Endothelial cell of umbilical vein (primary cell): ENCODE measurements at regions not wholly inside any gene's neighbourhood (a gene's known extent, or its start where the extent isn't known, plus 50 kb on each side); places are given as distances from the start of the nearest gene placed in this dataset.

Experiments used
- BruUV-seq: library from RNA; stranded (reverse); fragments of 400-500 nt; replicated peaks from 2 replicates; lab custom pipeline; 2021; lab: Mats Ljungman, UMichigan
- CTCF ChIA-PET: fragments of 300-600, 350-600 bp; sonication (Branson Sonifier 250); formaldehyde crosslinking; loops from one replicate; lab custom pipeline; 2021; ENCODE audit warnings: antibody characterized with exemption, inconsistent platforms; lab: Charles Lee
- POLR2A ChIA-PET: fragments of 300-600, 350-600 bp; sonication (Branson Sonifier 250); formaldehyde crosslinking; loops from one replicate; lab custom pipeline; 2021; ENCODE audit warnings: antibody characterized with exemption, inconsistent platforms; lab: Charles Lee
- DNase-seq: peaks from one replicate; pipeline ENCODE4 v3.0.0-alpha.2; 2011; ENCODE audit warnings: low read depth, low spot score
- FAIRE-seq: peaks from 2 replicates; lab custom pipeline; 2011; peaks lifted over from hg19 to GRCh38; lab: Jason Lieb, UNC
- H2AFZ ChIP-seq: 2 replicates; pipeline ENCODE4 v1.6.0; 2012; ENCODE audit warnings: low read depth, low read length, control low read depth, inconsistent platforms
- H3K27ac ChIP-seq: 2 replicates; pipeline ENCODE4 v1.5.1; 2011; ENCODE audit warnings: low read depth, mild to moderate bottlenecking, control low read depth, low read length, moderate library complexity; ENCODE audit not compliant: insufficient read depth
- H3K27me3 ChIP-seq, 2 experiments: 2 replicates each; pipeline versions ENCODE4 v1.6.0 to v1.6.1; 2011; ENCODE audit warnings: low read length in 2 of 2, mixed read lengths in 1 of 2; ENCODE audit not compliant: control insufficient read depth in 2 of 2, insufficient read depth in 2 of 2
- H3K36me3 ChIP-seq, 2 experiments: 2 replicates in 1 of 2; 3 replicates in 1 of 2; pipeline ENCODE4 v1.5.1; 2011; ENCODE audit warnings: low read length in 2 of 2, mild to moderate bottlenecking in 1 of 2, moderate library complexity in 1 of 2; ENCODE audit not compliant: control insufficient read depth in 2 of 2, insufficient read depth in 2 of 2; ENCODE audit errors: extremely low read depth in 1 of 2
- H3K4me1 ChIP-seq: 3 replicates; pipeline ENCODE4 v1.5.1; 2011; ENCODE audit warnings: mild to moderate bottlenecking, low read length; ENCODE audit not compliant: control insufficient read depth, insufficient read depth; ENCODE audit errors: extremely low read depth
- H3K4me2 ChIP-seq: 2 replicates; pipeline ENCODE4 v1.6.1; 2011; ENCODE audit warnings: low read length, control low read depth, mixed read lengths; ENCODE audit not compliant: insufficient read depth
- H3K4me3 ChIP-seq, 3 experiments: fragments of 200-600 bp in 1 of 3; sonication (generic), shearing (Covaris generic) in 1 of 3; replicated peaks in 1 of 3; 2 replicates each; pipeline ENCODE4 v1.5.1; 2011 to 2016; ENCODE audit warnings: control low read depth in 3 of 3, low read length in 3 of 3, mild to moderate bottlenecking in 2 of 3, inconsistent platforms in 1 of 3, low read depth in 1 of 3, moderate library complexity in 1 of 3; ENCODE audit not compliant: insufficient read depth in 1 of 3
- H3K79me2 ChIP-seq: 2 replicates; pipeline ENCODE4 v1.6.0; 2012; ENCODE audit warnings: low read length, inconsistent platforms; ENCODE audit not compliant: control insufficient read depth, insufficient read depth
- H3K9ac ChIP-seq: replicated peaks from 2 replicates; pipeline ENCODE3; 2011; ENCODE audit warnings: low read length, control low read depth; ENCODE audit not compliant: insufficient read depth; ENCODE audit errors: extremely low read depth
- H3K9me1 ChIP-seq: replicated peaks from 3 replicates; pipeline ENCODE4 v1.6.0; 2011; ENCODE audit warnings: mild to moderate bottlenecking, low read length; ENCODE audit not compliant: control insufficient read depth, insufficient read depth; ENCODE audit errors: extremely low read depth
- H3K9me3 ChIP-seq: replicated peaks from 2 replicates; pipeline ENCODE4 v1.5.1; 2012; ENCODE audit warnings: low read length, inconsistent platforms; ENCODE audit not compliant: control insufficient read depth, insufficient read depth
- H4K20me1 ChIP-seq: replicated peaks from 2 replicates; pipeline ENCODE3; 2011; ENCODE audit warnings: mild to moderate bottlenecking, low read length; ENCODE audit not compliant: control insufficient read depth, insufficient read depth; ENCODE audit errors: extremely low read depth
- CTCF ChIP-seq, 2 donors: IDR thresholded peaks; 1 replicate in 1 of 2; 2 replicates in 1 of 2; pipeline ENCODE4 v1.5.1; 2011; ENCODE audit warnings: low read length in 2 of 2, mild to moderate bottlenecking in 2 of 2, moderate library complexity in 2 of 2, control low read depth in 1 of 2, inconsistent platforms in 1 of 2, low read depth in 1 of 2; ENCODE audit not compliant: insufficient read depth in 1 of 2; ENCODE audit errors: extremely low read depth in 1 of 2
- EZH2 ChIP-seq: IDR thresholded peaks from 2 replicates; pipeline ENCODE4 v1.6.1; 2012; ENCODE audit warnings: borderline replicate concordance, low read depth, mild to moderate bottlenecking, moderate library complexity, low read length, inconsistent platforms; ENCODE audit not compliant: severe bottlenecking
- FOS ChIP-seq: IDR thresholded peaks from 2 replicates; pipeline ENCODE4 v1.6.1; 2011; ENCODE audit warnings: mild to moderate bottlenecking, low read length, moderate library complexity, borderline replicate concordance; ENCODE audit not compliant: insufficient read depth
- GATA2 ChIP-seq: IDR thresholded peaks from 2 replicates; pipeline ENCODE4 v1.7.0; 2011; ENCODE audit warnings: low read depth, mild to moderate bottlenecking, moderate library complexity, mixed read lengths, low read length; ENCODE audit not compliant: insufficient read length, insufficient read depth
- JUN ChIP-seq: IDR thresholded peaks from 2 replicates; pipeline ENCODE4 v1.6.1; 2011; ENCODE audit warnings: borderline replicate concordance, low read depth; ENCODE audit not compliant: insufficient read length, insufficient read depth
- MAX ChIP-seq: IDR thresholded peaks from 2 replicates; pipeline ENCODE4 v1.6.1; 2011; ENCODE audit not compliant: insufficient read depth, insufficient read length
- MYC ChIP-seq: IDR thresholded peaks from one replicate; pipeline ENCODE4 v1.6.1; 2011; ENCODE audit warnings: mild to moderate bottlenecking, low read depth, low read length
- POLR2A ChIP-seq: IDR thresholded peaks from 2 replicates; pipeline ENCODE4 v1.6.1; 2012; ENCODE audit warnings: low read depth, mild to moderate bottlenecking, control low read depth, low read length
- POLR2AphosphoS5 ChIP-seq: IDR thresholded peaks from 2 replicates; pipeline ENCODE4 v1.6.1; 2012; ENCODE audit warnings: low read depth, mild to moderate bottlenecking, control low read depth, low read length, moderate library complexity; ENCODE audit not compliant: insufficient read depth
- dilution Hi-C: fragments of 300-500 bp; cut with MboI; formaldehyde crosslinking; loops from one replicate; pipeline ENCODE4 v1.15.0; 2019; ENCODE audit warnings: low sequenced_read_pairs; ENCODE audit not compliant: extremely low pct_ligation_motif_present
- intact Hi-C: fragments of 100-400 bp; cut with micrococcal nuclease; formaldehyde crosslinking; loops from one replicate; pipeline ENCODE4 v1.10.0; 2022

DNA sequence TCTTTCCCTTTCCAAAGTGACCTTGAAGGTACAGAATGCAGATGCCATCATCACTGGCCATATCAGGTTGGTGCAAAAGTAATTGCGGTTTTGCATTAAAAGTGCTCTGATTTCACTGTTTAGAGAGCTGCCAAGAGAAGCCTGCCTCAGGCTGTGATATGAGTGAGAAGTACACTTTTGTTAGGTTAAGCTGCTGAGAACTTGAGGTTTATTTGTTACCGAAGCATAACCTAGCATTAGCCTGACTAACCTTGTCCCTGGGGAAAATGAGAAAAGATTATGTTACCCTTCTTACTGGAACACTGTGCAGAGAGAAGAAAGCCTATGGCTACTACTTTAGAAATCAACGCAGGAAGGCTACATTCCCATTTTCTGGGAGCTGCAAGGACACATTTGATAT lies 70.5 kb upstream of the RBM24 start:
- dilution Hi-C loops (no loop called here), intact Hi-C loops (no loop called here)
- H3K9me1 ChIP-seq = no peaks in the 10 kb centered on the region
- no TSS peak for BruUV-seq
- no peak overlapping the region for H2AFZ ChIP-seq
- no peaks in the 10 kb centered on the region for H4K20me1 ChIP-seq
- no peaks in the 10 kb centered on the region for H3K79me2 ChIP-seq
- H3K9me3 ChIP-seq = no peaks in the 10 kb centered on the region
- H3K4me1 ChIP-seq = no peaks in the 10 kb centered on the region
- no peaks in the 10 kb centered on the region for H3K27me3 ChIP-seq
- DNase-seq (no peak), FAIRE-seq (no peak)
- TF ChIP-seq MAX (no peak), POLR2A (no peak), CTCF (IDR thresholded peaks at IDR 0.05; ENCODE audit: extremely low read depth in 1 of 2, insufficient read depth in 1 of 2, low read depth in 1 of 2, low read length in 2 of 2) (no peak), GATA2 (no peak), JUN (no peak), EZH2 (no peak), FOS (no peak), MYC (no peak), POLR2AphosphoS5 (no peak)
- H3K4me3 ChIP-seq = no peak overlapping the region
- CTCF ChIA-PET = interaction anchor here (0.8 kb wide), 1 partner anchor 60 kb away, joined by 4 read pairs; no protein-coding TSS in a partner anchor
- no peaks in the 10 kb centered on the region for H3K36me3 ChIP-seq
- H3K9ac ChIP-seq = no peak overlapping the region
- POLR2A ChIA-PET = no interaction called here
- H3K4me2 ChIP-seq = no peak overlapping the region
- H3K27ac ChIP-seq = no peak overlapping the region
